ENCODE measurements at regions not wholly inside any gene's neighbourhood (a gene's known extent, or its start where the extent isn't known, plus 50 kb on each side); places are given as distances from the start of the nearest gene placed in this dataset.

DNA sequence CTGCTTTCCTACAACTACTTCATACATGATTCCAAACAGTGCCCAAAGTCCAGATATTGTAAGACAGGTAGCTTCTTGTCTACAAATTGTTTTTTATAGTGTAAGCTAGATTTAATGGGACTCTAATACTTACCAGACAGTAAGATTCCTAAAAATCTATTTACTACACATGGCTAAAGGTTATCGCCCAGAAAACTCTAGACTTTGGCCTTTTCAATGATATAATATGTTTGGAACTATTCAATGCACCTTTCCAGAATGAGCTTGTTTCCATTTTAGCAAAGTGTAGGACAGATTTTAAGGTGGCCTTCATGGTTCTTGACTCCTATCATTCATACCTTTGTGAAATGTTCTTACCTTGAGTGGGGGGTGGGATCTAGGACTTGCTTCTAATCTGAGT lies 951.0 kb downstream of the SORCS1 start:
- no peak for DNase-seq
- Histone ChIP-seq H3K4me1 (ENCODE audit: insufficient read depth, low read length) (no peaks in the 10 kb centered on the region), H3K36me3 (ENCODE audit: insufficient read depth, low read length) (no peaks in the 10 kb centered on the region), H3K4me3 (ENCODE audit: low read length) (no peak overlapping the region), H3K27ac (ENCODE audit: low read depth in 1 of 2, low read length in 2 of 2) (no peak overlapping the region), H3K9me3 (ENCODE audit: control insufficient read depth in 1 of 2, insufficient read depth in 1 of 2, low read length in 2 of 2) (no peaks in the 10 kb centered on the region), H3K27me3 (ENCODE audit: control insufficient read depth in 1 of 2, insufficient read depth in 2 of 2, low read length in 2 of 2) (no peaks in the 10 kb centered on the region)
- Mint-ChIP-seq H3K4me1 (ENCODE audit: low read depth) (no peaks in the 10 kb centered on the region), H3K36me3 (ENCODE audit: low read depth) (no peaks in the 10 kb centered on the region), H3K27me3 (no peaks in the 10 kb centered on the region), H3K27ac (no peak overlapping the region), H3K4me3 (no peak overlapping the region), H3K9me3 (peaks cover 11% of the 10 kb centered on the region)
- ATAC-seq (ENCODE audit: poor library complexity), result no peak
- TF ChIP-seq, protein P1, sequence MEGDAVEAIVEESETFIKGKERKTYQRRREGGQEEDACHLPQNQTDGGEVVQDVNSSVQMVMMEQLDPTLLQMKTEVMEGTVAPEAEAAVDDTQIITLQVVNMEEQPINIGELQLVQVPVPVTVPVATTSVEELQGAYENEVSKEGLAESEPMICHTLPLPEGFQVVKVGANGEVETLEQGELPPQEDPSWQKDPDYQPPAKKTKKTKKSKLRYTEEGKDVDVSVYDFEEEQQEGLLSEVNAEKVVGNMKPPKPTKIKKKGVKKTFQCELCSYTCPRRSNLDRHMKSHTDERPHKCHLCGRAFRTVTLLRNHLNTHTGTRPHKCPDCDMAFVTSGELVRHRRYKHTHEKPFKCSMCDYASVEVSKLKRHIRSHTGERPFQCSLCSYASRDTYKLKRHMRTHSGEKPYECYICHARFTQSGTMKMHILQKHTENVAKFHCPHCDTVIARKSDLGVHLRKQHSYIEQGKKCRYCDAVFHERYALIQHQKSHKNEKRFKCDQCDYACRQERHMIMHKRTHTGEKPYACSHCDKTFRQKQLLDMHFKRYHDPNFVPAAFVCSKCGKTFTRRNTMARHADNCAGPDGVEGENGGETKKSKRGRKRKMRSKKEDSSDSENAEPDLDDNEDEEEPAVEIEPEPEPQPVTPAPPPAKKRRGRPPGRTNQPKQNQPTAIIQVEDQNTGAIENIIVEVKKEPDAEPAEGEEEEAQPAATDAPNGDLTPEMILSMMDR (IDR thresholded peaks at IDR 0.05), result no peak
- intact Hi-C loops (cut with DNase I, micrococcal nuclease), result no loop called here
- CTCF ChIA-PET, result no interaction called here
- POLR2A ChIA-PET, result no interaction called here

DNA sequence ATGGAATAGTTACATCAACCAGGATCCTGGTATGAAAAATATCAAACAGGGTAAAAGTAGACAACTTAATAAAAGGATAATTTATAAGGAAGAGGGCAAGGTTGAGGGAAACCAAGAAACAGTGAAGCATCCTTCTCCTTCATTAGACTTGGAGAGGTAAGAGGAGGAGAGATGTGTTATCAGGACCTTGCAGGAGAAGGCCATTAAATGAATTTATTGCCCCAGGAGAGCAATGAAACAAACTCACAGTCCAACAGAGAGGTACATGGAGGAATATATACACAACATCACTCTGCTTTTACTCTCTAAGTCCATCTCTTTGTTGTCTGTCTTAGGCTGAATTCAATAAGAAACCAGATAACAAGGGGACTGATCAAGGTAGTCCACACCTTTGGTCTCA lies 966.2 kb downstream of the SORCS1 start:
- ATAC-seq (ENCODE audit: poor library complexity) (no peak), DNase-seq (no peak)
- H3K4me3 Mint-ChIP-seq, result no peak overlapping the region
- intact Hi-C loops (cut with DNase I, micrococcal nuclease), result no loop called here
- no peaks in the 10 kb centered on the region for H3K36me3 ChIP-seq (ENCODE audit: insufficient read depth, low read length)
- H3K27me3 ChIP-seq (ENCODE audit: control insufficient read depth in 1 of 2, insufficient read depth in 2 of 2, low read length in 2 of 2), result no peaks in the 10 kb centered on the region
- H3K27ac ChIP-seq (ENCODE audit: low read depth in 1 of 2, low read length in 2 of 2), result no peak overlapping the region
- no peaks in the 10 kb centered on the region for H3K4me1 ChIP-seq (ENCODE audit: insufficient read depth, low read length)
- H3K4me3 ChIP-seq (ENCODE audit: low read length), result no peak overlapping the region
- peaks cover 0 to 3% of the 10 kb centered on the region in 2 experiments for H3K9me3 ChIP-seq (ENCODE audit: control insufficient read depth in 1 of 2, insufficient read depth in 1 of 2, low read length in 2 of 2)
- ChIA-PET POLR2A (no interaction called here), CTCF (no interaction called here)
- H3K27me3 Mint-ChIP-seq, result no peaks in the 10 kb centered on the region
- H3K4me1 Mint-ChIP-seq (ENCODE audit: low read depth), result no peaks in the 10 kb centered on the region
- no peak overlapping the region for H3K27ac Mint-ChIP-seq
- TF ChIP-seq, protein P1 (IDR thresholded peaks at IDR 0.05), result no peak
- peaks cover 4% of the 10 kb centered on the region for H3K9me3 Mint-ChIP-seq
- H3K36me3 Mint-ChIP-seq (ENCODE audit: low read depth), result no peaks in the 10 kb centered on the region

DNA sequence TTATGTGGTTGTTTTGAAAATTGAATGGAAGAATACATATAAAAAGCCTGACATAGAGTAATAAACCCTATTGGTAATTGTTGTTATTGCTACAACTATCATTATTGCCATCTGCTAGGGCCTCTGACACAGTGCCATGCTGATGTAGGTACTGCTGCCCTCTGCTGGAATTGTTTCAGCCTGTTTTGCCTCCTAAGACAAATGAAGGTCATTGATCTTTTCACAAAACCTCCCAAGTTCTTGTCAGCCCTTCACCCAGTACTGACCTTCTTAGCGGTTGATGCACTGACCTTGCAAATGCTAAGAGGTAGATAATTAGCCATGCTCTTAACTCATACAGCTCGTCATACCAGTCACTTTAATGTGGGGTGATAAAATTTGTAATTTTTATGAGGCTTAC lies 975.2 kb downstream of the SORCS1 start:
- H3K4me3 Mint-ChIP-seq, result no peak overlapping the region
- H3K27me3 Mint-ChIP-seq, result no peaks in the 10 kb centered on the region
- CTCF ChIA-PET, result no interaction called here
- no peaks in the 10 kb centered on the region for H3K36me3 Mint-ChIP-seq (ENCODE audit: low read depth)
- no peak for ATAC-seq (ENCODE audit: poor library complexity)
- Histone ChIP-seq H3K4me3 (ENCODE audit: low read length) (no peak overlapping the region), H3K27ac (ENCODE audit: low read depth in 1 of 2, low read length in 2 of 2) (no peak overlapping the region), H3K9me3 (ENCODE audit: control insufficient read depth in 1 of 2, insufficient read depth in 1 of 2, low read length in 2 of 2) (no peaks in the 10 kb centered on the region), H3K36me3 (ENCODE audit: insufficient read depth, low read length) (no peaks in the 10 kb centered on the region), H3K4me1 (ENCODE audit: insufficient read depth, low read length) (no peaks in the 10 kb centered on the region), H3K27me3 (ENCODE audit: control insufficient read depth in 1 of 2, insufficient read depth in 2 of 2, low read length in 2 of 2) (no peaks in the 10 kb centered on the region)
- intact Hi-C loops (cut with DNase I, micrococcal nuclease), result no loop called here
- H3K4me1 Mint-ChIP-seq (ENCODE audit: low read depth), result no peaks in the 10 kb centered on the region
- DNase-seq, result peak in 3 of 14 experiments; percentile 1 to 9 (median 8)
- POLR2A ChIA-PET, result no interaction called here
- no peaks in the 10 kb centered on the region for H3K9me3 Mint-ChIP-seq
- TF ChIP-seq, protein P1 (IDR thresholded peaks at IDR 0.05), result no peak
- no peak overlapping the region for H3K27ac Mint-ChIP-seq
